ENCODE measurements at regions not wholly inside any gene's neighbourhood (a gene's known extent, or its start where the extent isn't known, plus 50 kb on each side); places are given as distances from the start of the nearest gene placed in this dataset.

DNA sequence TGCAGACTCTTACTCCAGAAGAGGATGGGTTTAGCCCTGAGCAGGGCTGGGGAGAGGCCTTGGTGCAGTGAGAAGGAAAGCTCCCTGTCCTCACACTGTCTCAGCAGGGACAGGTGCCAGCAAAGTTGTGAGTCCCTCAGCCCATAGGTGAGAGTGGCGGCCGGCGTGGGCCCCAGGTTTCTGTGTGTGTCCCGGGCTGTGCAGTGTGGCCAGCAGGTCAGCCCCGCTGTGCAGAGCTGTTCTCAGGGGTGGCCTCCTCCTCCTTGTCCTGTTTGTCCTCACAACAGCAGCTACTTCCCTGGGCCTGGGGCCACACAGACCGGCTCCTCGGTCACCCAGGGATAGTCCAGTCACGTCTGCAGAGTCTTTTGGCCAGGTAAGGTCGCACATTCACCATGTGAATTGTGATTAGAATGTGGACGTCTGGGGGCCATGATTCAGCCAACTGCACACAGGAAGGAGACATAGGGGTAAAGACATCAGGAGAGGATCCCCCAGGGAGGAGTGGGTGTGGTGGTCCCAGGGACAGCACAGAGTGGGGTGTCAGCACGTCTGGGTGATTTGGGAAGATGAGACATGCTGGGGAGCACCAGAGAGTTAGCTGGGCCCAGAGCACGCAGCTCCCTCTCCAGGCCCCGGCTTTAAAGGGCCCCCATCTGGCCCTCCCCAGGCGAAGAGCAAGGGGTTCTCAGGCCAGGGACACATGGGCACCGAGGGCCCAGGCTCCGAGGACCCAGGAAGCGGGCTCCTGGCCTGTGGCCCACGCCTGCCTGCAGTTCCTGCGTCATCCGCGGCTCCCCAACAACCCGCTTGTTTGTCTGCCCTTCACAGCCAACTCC lies 81.6 kb downstream of the MYEOV start:
- no peak overlapping the region for H3K4me3 ChIP-seq
- TF ChIP-seq, protein P1, sequence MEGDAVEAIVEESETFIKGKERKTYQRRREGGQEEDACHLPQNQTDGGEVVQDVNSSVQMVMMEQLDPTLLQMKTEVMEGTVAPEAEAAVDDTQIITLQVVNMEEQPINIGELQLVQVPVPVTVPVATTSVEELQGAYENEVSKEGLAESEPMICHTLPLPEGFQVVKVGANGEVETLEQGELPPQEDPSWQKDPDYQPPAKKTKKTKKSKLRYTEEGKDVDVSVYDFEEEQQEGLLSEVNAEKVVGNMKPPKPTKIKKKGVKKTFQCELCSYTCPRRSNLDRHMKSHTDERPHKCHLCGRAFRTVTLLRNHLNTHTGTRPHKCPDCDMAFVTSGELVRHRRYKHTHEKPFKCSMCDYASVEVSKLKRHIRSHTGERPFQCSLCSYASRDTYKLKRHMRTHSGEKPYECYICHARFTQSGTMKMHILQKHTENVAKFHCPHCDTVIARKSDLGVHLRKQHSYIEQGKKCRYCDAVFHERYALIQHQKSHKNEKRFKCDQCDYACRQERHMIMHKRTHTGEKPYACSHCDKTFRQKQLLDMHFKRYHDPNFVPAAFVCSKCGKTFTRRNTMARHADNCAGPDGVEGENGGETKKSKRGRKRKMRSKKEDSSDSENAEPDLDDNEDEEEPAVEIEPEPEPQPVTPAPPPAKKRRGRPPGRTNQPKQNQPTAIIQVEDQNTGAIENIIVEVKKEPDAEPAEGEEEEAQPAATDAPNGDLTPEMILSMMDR (IDR thresholded peaks at IDR 0.05): no peak
- no peak for DNase-seq (ENCODE audit: low spot score)
- H3K27me3 ChIP-seq: no peaks in the 10 kb centered on the region
- no peak overlapping the region for H3K27ac ChIP-seq
- no peaks in the 10 kb centered on the region for H3K36me3 ChIP-seq
- no peaks in the 10 kb centered on the region for H3K4me1 ChIP-seq
- H3K9me3 ChIP-seq: no peaks in the 10 kb centered on the region

DNA sequence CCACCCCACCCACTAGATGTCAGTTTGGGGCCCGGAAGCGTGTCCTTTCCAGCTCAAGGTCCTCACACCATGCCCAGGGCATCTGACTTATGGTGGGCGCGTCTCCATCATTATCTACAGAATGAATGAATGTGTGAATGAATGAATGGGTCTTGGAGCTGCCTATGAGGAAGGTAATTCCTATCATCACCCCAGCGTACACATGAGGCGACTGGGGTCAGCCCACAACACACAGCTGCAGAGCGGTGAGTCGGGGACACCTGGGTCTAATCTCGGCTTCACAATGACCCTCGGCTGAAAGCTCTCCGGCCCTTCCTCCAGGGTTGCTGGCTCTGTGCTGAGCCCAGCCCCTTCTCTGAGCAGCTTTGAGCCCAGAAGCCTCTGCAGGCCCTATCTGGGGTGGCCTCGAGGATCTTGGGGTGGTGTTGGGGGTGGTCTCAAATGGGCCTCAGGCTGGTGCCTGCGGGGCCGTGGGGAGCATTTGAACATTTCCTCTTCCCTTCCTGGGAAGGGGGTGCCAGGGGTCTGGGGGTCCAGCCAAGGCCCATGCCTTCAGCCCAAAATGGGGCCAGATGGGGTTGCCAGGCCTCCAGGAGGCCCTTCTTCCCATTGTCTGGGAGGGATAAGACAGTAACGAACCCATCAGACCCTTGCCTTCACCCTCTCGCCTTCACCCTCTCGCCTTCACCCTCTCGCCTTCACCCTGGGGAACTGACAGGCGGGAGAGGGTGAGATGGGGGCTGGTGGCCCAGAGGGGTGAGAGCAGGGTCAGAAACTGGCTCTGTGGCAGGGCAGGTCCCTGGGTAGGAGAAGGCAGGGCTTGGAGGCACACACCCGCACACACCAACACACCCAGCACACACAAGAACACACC lies 82.4 kb downstream of the MYEOV start:
- no peak for DNase-seq (ENCODE audit: low spot score)
- H3K27me3 ChIP-seq: no peaks in the 10 kb centered on the region
- H3K27ac ChIP-seq: no peak overlapping the region
- H3K4me1 ChIP-seq: no peaks in the 10 kb centered on the region
- no peak overlapping the region for H3K4me3 ChIP-seq
- TF ChIP-seq, protein P1 (IDR thresholded peaks at IDR 0.05): no peak
- no peaks in the 10 kb centered on the region for H3K9me3 ChIP-seq
- H3K36me3 ChIP-seq: no peaks in the 10 kb centered on the region

DNA sequence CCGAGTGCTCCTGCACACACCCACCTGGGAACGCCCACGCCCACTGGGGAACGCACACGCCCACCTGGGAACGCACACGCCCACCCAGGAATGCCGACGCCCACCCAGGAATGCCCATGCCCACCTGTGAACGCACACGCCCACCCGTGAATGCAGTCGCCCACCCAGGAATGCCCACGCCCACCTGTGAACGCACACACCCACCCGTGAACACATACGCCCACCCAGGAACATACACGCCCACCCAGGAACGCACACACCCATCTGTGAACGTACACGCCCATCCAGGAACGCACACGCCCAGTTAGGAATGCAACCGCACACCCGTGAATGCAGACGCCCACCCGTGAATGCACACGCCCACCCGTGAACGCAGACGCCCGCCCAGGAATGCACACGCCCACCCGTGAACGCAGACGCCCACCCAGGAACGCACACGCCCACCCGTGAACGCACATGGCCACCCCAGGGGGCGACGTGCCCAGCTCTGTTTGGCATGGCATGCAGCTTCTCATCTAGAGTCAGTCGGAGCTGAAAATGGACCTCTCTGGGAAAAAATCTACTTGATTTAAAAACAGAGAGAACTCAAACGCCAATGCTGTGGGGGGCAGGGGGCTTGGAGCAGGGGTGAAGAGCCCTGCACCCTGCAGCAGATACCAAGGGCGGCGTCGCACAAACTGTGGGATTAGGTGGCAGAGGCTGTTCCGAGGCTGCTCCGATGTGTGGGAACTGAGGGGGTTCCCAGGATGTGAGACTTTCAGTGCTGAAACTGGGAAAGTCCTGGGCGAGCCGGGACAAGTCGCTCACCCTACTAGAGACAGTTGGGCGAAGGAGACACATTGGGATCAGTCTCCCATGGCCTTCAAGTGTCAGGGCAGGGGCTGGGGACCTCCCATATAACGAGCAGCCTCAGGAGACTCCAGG lies 83.3 kb downstream of the MYEOV start:
- H3K4me3 ChIP-seq: no peak overlapping the region
- no peak overlapping the region for H3K27ac ChIP-seq
- no peaks in the 10 kb centered on the region for H3K4me1 ChIP-seq
- TF ChIP-seq, protein P1 (IDR thresholded peaks at IDR 0.05): no peak
- no peaks in the 10 kb centered on the region for H3K27me3 ChIP-seq
- no peaks in the 10 kb centered on the region for H3K9me3 ChIP-seq
- H3K36me3 ChIP-seq: no peaks in the 10 kb centered on the region
- no peak for DNase-seq (ENCODE audit: low spot score)

DNA sequence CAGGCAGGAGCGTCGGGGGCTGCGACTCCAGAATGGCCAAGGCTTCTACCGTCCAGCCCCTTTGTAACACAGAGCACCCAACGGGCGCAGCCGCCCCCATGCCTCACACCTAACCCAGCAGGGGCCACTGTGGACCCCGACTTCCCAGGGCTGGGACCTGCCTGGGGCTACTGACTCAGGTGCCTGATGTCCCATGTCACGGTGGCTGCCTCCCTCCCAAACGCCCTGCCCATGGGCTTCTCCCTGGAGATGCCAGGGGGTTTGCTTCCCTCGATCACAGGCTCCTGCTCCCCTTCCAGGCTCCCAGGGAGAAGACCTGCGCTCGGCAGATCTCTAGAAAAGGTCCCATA lies 84.0 kb downstream of the MYEOV start:
- H3K27me3 ChIP-seq: no peaks in the 10 kb centered on the region
- no peaks in the 10 kb centered on the region for H3K36me3 ChIP-seq
- TF ChIP-seq, protein P1 (IDR thresholded peaks at IDR 0.05): no peak
- no peak overlapping the region for H3K4me3 ChIP-seq
- H3K27ac ChIP-seq: no peak overlapping the region
- no peaks in the 10 kb centered on the region for H3K9me3 ChIP-seq
- no peak for DNase-seq (ENCODE audit: low spot score)
- H3K4me1 ChIP-seq: no peaks in the 10 kb centered on the region

DNA sequence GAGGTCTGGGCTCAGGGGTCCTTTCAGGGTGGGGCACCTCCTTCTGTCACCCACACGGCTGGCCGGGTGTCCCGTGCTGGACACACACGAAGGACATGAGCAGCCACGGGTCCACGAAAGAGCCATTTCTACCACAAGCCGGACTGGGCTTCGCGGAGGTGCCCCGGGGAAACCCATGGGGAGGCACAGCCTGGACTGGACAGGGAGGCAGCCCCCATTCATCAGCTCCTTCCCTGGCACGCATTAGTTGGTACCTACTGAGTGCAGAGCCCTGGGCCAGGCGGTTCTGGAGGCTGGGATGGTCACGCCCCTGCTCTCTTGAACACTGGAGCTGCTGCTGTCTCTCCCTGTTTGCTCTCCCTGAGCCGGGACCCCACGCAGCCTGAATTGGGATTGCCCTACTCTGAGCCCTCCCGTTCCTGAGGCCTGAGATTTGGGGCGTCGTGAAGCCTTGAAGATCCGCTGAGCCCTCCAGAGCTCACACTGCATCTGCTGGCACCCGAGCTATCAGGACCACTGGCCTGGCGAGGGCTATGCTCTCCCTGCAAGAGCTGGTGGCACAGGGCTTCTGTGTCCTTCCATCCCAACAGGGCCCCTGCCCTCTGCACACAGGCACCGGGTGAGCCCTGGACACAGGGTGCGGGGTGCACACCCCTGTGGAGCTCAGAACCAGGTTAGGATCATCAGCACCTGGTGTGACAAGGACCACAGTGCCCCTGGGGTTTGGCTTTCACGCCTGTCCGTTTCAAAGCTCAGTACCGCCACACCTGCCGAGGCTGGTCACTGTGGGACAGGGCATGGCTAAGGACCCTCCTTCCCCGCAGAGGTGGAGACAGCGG lies 84.6 kb downstream of the MYEOV start:
- H3K9me3 ChIP-seq: no peaks in the 10 kb centered on the region
- no peaks in the 10 kb centered on the region for H3K27me3 ChIP-seq
- no peaks in the 10 kb centered on the region for H3K36me3 ChIP-seq
- H3K4me3 ChIP-seq: no peak overlapping the region
- H3K27ac ChIP-seq: no peak overlapping the region
- TF ChIP-seq, protein P1 (IDR thresholded peaks at IDR 0.05): no peak
- H3K4me1 ChIP-seq: no peaks in the 10 kb centered on the region
- no peak for DNase-seq (ENCODE audit: low spot score)

Data from right atrium auricular region (tissue), 2 donors.